Thoracic aorta (tissue), 2 donors: ENCODE measurements at regions not wholly inside any gene's neighbourhood (a gene's known extent, or its start where the extent isn't known, plus 50 kb on each side); places are given as distances from the start of the nearest gene placed in this dataset.

Experiments used
- ATAC-seq: fragments of 150-250 bp; one replicate; pipeline ENCODE4 v1.8.0; 2017; ENCODE audit warnings: low read depth; ENCODE audit not compliant: insufficient number of reproducible peaks, low FRiP score
- DNase-seq: peaks from one replicate; pipeline ENCODE4 v3.0.0-alpha.2; 2020; ENCODE audit warnings: low spot score
- H3K27ac ChIP-seq, 2 donors: fragments of 200-600 bp; sonication (generic); 1 replicate in 1 of 2; 2 replicates in 1 of 2; pipeline ENCODE4 v1.5.1; 2016; ENCODE audit warnings: mild to moderate bottlenecking in 2 of 2, moderate library complexity in 2 of 2
- H3K27me3 ChIP-seq: fragments of 200-600 bp; sonication (generic); replicated peaks from 2 replicates; pipeline ENCODE4 v1.6.0; 2016; ENCODE audit warnings: mild to moderate bottlenecking; ENCODE audit not compliant: insufficient read depth
- H3K36me3 ChIP-seq: fragments of 200-600 bp; sonication (generic); one replicate; pipeline ENCODE4 v1.5.1; 2016
- H3K4me1 ChIP-seq, 2 donors: fragments of 200-600 bp; sonication (generic); 1 replicate in 1 of 2; 2 replicates in 1 of 2; pipeline versions ENCODE4 v1.5.1 to v1.6.0; 2016; ENCODE audit warnings: low read depth in 2 of 2, mild to moderate bottlenecking in 1 of 2; ENCODE audit not compliant: control insufficient read depth in 1 of 2
- H3K4me3 ChIP-seq: fragments of 200-600 bp; sonication (generic); 2 replicates; pipeline ENCODE4 v1.5.1; 2016; ENCODE audit warnings: mild to moderate bottlenecking
- H3K9me3 ChIP-seq: fragments of 200-600 bp; sonication (generic); 2 replicates; pipeline ENCODE4 v1.5.1; 2016
- CTCF ChIP-seq: fragments of 200-600 bp; sonication (generic); IDR thresholded peaks from one replicate; pipeline ENCODE4 v1.5.1; 2019; ENCODE audit warnings: antibody characterized with exemption

GRCh38 chr1:18557621-18558465, 72.8 kb upstream of the PAX7 start:
- DNase-seq (no peak), ATAC-seq (no peak)
- Histone ChIP-seq H3K4me1 (no peaks in the 10 kb centered on the region), H3K4me3 (no peak overlapping the region), H3K36me3 (no peaks in the 10 kb centered on the region), H3K27me3 (no peaks in the 10 kb centered on the region), H3K27ac (no peak overlapping the region), H3K9me3 (no peaks in the 10 kb centered on the region)
- no peak for TF ChIP-seq CTCF

GRCh38 chr1:18560692-18561091, 70.0 kb upstream of the PAX7 start:
- H3K36me3 ChIP-seq, result no peaks in the 10 kb centered on the region
- H3K9me3 ChIP-seq, result no peaks in the 10 kb centered on the region
- no peak for TF ChIP-seq CTCF
- DNase-seq (no peak), ATAC-seq (no peak)
- H3K27ac ChIP-seq, result no peak overlapping the region
- no peak overlapping the region for H3K4me3 ChIP-seq
- H3K27me3 ChIP-seq, result no peaks in the 10 kb centered on the region
- no peaks in the 10 kb centered on the region for H3K4me1 ChIP-seq

- Histone ChIP-seq H3K36me3 (no peaks in the 10 kb centered on the region), H3K27me3 (no peaks in the 10 kb centered on the region), H3K27ac (no peak overlapping the region)
Measured at GRCh38 chr1:18561967-18562366, 68.7 kb upstream of the PAX7 start.

GRCh38 chr1:18564676-18565075, 66.0 kb upstream of the PAX7 start:
- H3K27ac ChIP-seq, result no peak overlapping the region
- no peaks in the 10 kb centered on the region for H3K4me1 ChIP-seq
- ATAC-seq (no peak), DNase-seq (no peak)
- H3K36me3 ChIP-seq, result no peaks in the 10 kb centered on the region
- TF ChIP-seq CTCF, result no peak
- H3K9me3 ChIP-seq, result peaks cover 4% of the 10 kb centered on the region
- no peak overlapping the region for H3K4me3 ChIP-seq
- no peaks in the 10 kb centered on the region for H3K27me3 ChIP-seq

More at GRCh38 chr1:18561967-18562366, 68.7 kb upstream of the PAX7 start:
- Histone ChIP-seq H3K4me1 (no peaks in the 10 kb centered on the region), H3K9me3 (no peaks in the 10 kb centered on the region), H3K4me3 (no peak overlapping the region)
- no peak for TF ChIP-seq CTCF
- DNase-seq (no peak), ATAC-seq (no peak)

GRCh38 chr1:18565321-18565720, 65.3 kb upstream of the PAX7 start:
- Histone ChIP-seq H3K4me3 (no peak overlapping the region), H3K27me3 (no peaks in the 10 kb centered on the region), H3K4me1 (no peaks in the 10 kb centered on the region), H3K36me3 (no peaks in the 10 kb centered on the region), H3K9me3 (peaks cover 4% of the 10 kb centered on the region), H3K27ac (no peak overlapping the region)
- DNase-seq, result no peak
- TF ChIP-seq CTCF, result no peak
- no peak for ATAC-seq
